Skin epidermis (tissue), 12 donors: ENCODE measurements at regions not wholly inside any gene's neighbourhood (a gene's known extent, or its start where the extent isn't known, plus 50 kb on each side); places are given as distances from the start of the nearest gene placed in this dataset.

Experiments used
- H3K27ac ChIP-seq, 21 experiments: fragments of 200-600 bp; sonication (generic) in 11 of 21; one replicate each; pipeline ENCODE4 v1.5.0; 2020; ENCODE audit warnings: mild to moderate bottlenecking in 3 of 21, inconsistent platforms in 2 of 21, moderate library complexity in 2 of 21
- H3K4me3 ChIP-seq, 7 experiments: fragments of 200-600 bp; sonication (generic) in 2 of 7; one replicate each; pipeline ENCODE4 v1.5.0; 2020; ENCODE audit warnings: inconsistent platforms in 2 of 7, mild to moderate bottlenecking in 2 of 7, moderate library complexity in 1 of 7

- Histone ChIP-seq H3K4me3 (no peak overlapping the region), H3K27ac (no peak overlapping the region)
Observed at GRCh38 chr11:127462065-127462344, 461.4 kb upstream of the KIRREL3 start.

- no peak overlapping the region for H3K4me3 ChIP-seq
Observed at GRCh38 chr11:127461241-127462064, 460.9 kb upstream of the KIRREL3 start.

GRCh38 chr11:127458561-127458960, 458.0 kb upstream of the KIRREL3 start:
- H3K4me3 ChIP-seq = no peak overlapping the region
- no peak overlapping the region for H3K27ac ChIP-seq

More at GRCh38 chr11:127461241-127462064, 460.9 kb upstream of the KIRREL3 start:
- no peak overlapping the region for H3K27ac ChIP-seq

GRCh38 chr11:127454856-127455255, 454.3 kb upstream of the KIRREL3 start:
- Histone ChIP-seq H3K4me3 (no peak overlapping the region), H3K27ac (no peak overlapping the region)

GRCh38 chr11:127452533-127452932, 452.0 kb upstream of the KIRREL3 start:
- H3K27ac ChIP-seq = no peak overlapping the region
- no peak overlapping the region for H3K4me3 ChIP-seq

- Histone ChIP-seq H3K4me3 (no peak overlapping the region), H3K27ac (no peak overlapping the region)
Observed at GRCh38 chr11:127451861-127452260, 451.3 kb upstream of the KIRREL3 start.

- no peak overlapping the region for H3K4me3 ChIP-seq
Observed at GRCh38 chr11:127448101-127448500, 447.5 kb upstream of the KIRREL3 start.

GRCh38 chr11:127445476-127445875, 444.9 kb upstream of the KIRREL3 start:
- H3K27ac ChIP-seq = no peak overlapping the region

More at GRCh38 chr11:127448101-127448500, 447.5 kb upstream of the KIRREL3 start:
- no peak overlapping the region for H3K27ac ChIP-seq

GRCh38 chr11:127443297-127443696, 442.7 kb upstream of the KIRREL3 start:
- H3K4me3 ChIP-seq = no peak overlapping the region
- H3K27ac ChIP-seq = no peak overlapping the region

More at GRCh38 chr11:127445476-127445875, 444.9 kb upstream of the KIRREL3 start:
- no peak overlapping the region for H3K4me3 ChIP-seq

- Histone ChIP-seq H3K27ac (no peak overlapping the region), H3K4me3 (no peak overlapping the region)
Observed at GRCh38 chr11:127440616-127441015, 440.0 kb upstream of the KIRREL3 start.

GRCh38 chr11:127425281-127425680, 424.7 kb upstream of the KIRREL3 start:
- Histone ChIP-seq H3K4me3 (no peak overlapping the region), H3K27ac (no peak overlapping the region)

GRCh38 chr11:127424661-127425060, 424.1 kb upstream of the KIRREL3 start:
- Histone ChIP-seq H3K4me3 (no peak overlapping the region), H3K27ac (no peak overlapping the region)

- Histone ChIP-seq H3K27ac (no peak overlapping the region), H3K4me3 (no peak overlapping the region)
Observed at GRCh38 chr11:127420139-127420538, 419.6 kb upstream of the KIRREL3 start.

- Histone ChIP-seq H3K27ac (no peak overlapping the region), H3K4me3 (no peak overlapping the region)
Observed at GRCh38 chr11:127412722-127413380, 412.3 kb upstream of the KIRREL3 start.

GRCh38 chr11:127412234-127412633, 411.7 kb upstream of the KIRREL3 start:
- H3K27ac ChIP-seq = no peak overlapping the region
- H3K4me3 ChIP-seq = no peak overlapping the region

- H3K4me3 ChIP-seq = no peak overlapping the region
- H3K27ac ChIP-seq = no peak overlapping the region
Observed at GRCh38 chr11:127411283-127411682, 410.7 kb upstream of the KIRREL3 start.

GRCh38 chr11:127395034-127395433, 394.5 kb upstream of the KIRREL3 start:
- Histone ChIP-seq H3K4me3 (no peak overlapping the region), H3K27ac (no peak overlapping the region)

- Histone ChIP-seq H3K4me3 (no peak overlapping the region), H3K27ac (no peak overlapping the region)
Observed at GRCh38 chr11:127393460-127393997, 393.0 kb upstream of the KIRREL3 start.

- Histone ChIP-seq H3K4me3 (no peak overlapping the region), H3K27ac (no peak overlapping the region)
Observed at GRCh38 chr11:127392575-127392974, 392.0 kb upstream of the KIRREL3 start.

- no peak overlapping the region for H3K27ac ChIP-seq
Observed at GRCh38 chr11:127390465-127390864, 389.9 kb upstream of the KIRREL3 start.

GRCh38 chr11:127385071-127385470, 384.5 kb upstream of the KIRREL3 start:
- H3K4me3 ChIP-seq = no peak overlapping the region
- no peak overlapping the region for H3K27ac ChIP-seq

More at GRCh38 chr11:127390465-127390864, 389.9 kb upstream of the KIRREL3 start:
- no peak overlapping the region for H3K4me3 ChIP-seq
